Thyroid gland (tissue), 4 donors: ENCODE measurements at regions not wholly inside any gene's neighbourhood (a gene's known extent, or its start where the extent isn't known, plus 50 kb on each side); places are given as distances from the start of the nearest gene placed in this dataset.

Experiments
- CTCF ChIP-seq, 6 experiments: fragments of 200-600 bp in 3 of 6; fragments of 450-650 bp in 3 of 6; sonication (generic) in 3 of 6; IDR thresholded peaks; one replicate each; pipeline ENCODE4 v1.5.1; 2016 to 2019; ENCODE audit warnings: antibody characterized with exemption in 6 of 6, mild to moderate bottlenecking in 2 of 6, inconsistent platforms in 1 of 6, moderate library complexity in 1 of 6
- POLR2A ChIP-seq, 2 donors: fragments of 450-650 bp; IDR thresholded peaks; one replicate each; pipeline ENCODE4 v1.6.1; 2017; ENCODE audit warnings: antibody characterized with exemption in 2 of 2, mild to moderate bottlenecking in 2 of 2, moderate library complexity in 1 of 2

DNA sequence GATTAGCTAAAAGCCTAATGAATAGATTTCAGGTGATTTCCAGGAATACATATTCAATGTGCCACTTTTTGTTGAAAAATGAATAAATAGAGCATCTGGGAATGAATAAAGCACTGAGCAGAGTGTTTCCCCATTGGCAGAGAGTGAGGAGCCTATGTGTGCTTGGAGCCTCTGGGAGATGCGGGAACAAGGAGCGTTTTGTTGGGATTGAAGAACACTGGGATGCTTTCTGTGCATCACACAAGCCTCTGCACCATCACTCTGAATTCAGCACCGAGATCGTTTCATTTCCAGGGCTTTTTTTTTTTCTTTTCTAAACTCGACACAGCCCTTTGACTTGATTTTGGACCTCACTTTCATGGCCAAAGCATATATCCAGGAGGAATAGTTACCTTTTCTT is 111.4 kb downstream of the BAMBI start:
- TF ChIP-seq CTCF (IDR thresholded peaks at IDR 0.05), result no peak
- TF ChIP-seq POLR2A (IDR thresholded peaks at IDR 0.05), result no peak
